H1 (cell line): ENCODE measurements at regions not wholly inside any gene's neighbourhood (a gene's known extent, or its start where the extent isn't known, plus 50 kb on each side); places are given as distances from the start of the nearest gene placed in this dataset.

ENCODE experiments used
- CTCF ChIA-PET: fragments of 300-600 bp; sonication (Branson Sonifier 250); formaldehyde crosslinking; loops from one replicate; lab custom pipeline; 2021; ENCODE audit not compliant: partially characterized antibody; lab: Charles Lee
- POLR2A ChIA-PET: fragments of 300-600 bp; sonication (Branson Sonifier 250); formaldehyde crosslinking; loops from one replicate; lab custom pipeline; 2021; ENCODE audit warnings: inconsistent platforms; ENCODE audit not compliant: partially characterized antibody; lab: Charles Lee
- DNase-seq, 2 experiments: peaks; one replicate each; pipeline versions ENCODE4 v3.0.0 to v3.0.0-alpha.2; 2010 to 2022; ENCODE audit warnings: low spot score in 2 of 2, low read depth in 1 of 2, mixed read lengths in 1 of 2
- FAIRE-seq: peaks from 2 replicates; lab custom pipeline; 2011; peaks lifted over from hg19 to GRCh38; lab: Jason Lieb, UNC
- H2AFZ ChIP-seq: 2 replicates; pipeline ENCODE4 v1.8.1; 2012; ENCODE audit warnings: low read length, inconsistent platforms
- H2AK5ac ChIP-seq: 2 replicates; pipeline ENCODE4 v1.6.1; 2013; ENCODE audit warnings: low read depth, low read length
- H2BK120ac ChIP-seq: replicated peaks from 2 replicates; pipeline ENCODE3; 2013; ENCODE audit warnings: low read depth, low read length, inconsistent platforms
- H2BK12ac ChIP-seq: 2 replicates; pipeline ENCODE4 v1.6.1; 2013; ENCODE audit warnings: low read depth, low read length
- H2BK15ac ChIP-seq: 2 replicates; pipeline ENCODE4 v1.6.1; 2013; ENCODE audit warnings: low read length
- H2BK20ac ChIP-seq: 2 replicates; pipeline ENCODE4 v1.6.1; 2013; ENCODE audit warnings: low read length
- H2BK5ac ChIP-seq: 2 replicates; pipeline ENCODE4 v1.6.1; 2013; ENCODE audit warnings: low read depth, low read length
- H3K14ac ChIP-seq: 2 replicates; pipeline ENCODE4 v1.6.1; 2013; ENCODE audit warnings: inconsistent platforms; ENCODE audit not compliant: insufficient read length
- H3K18ac ChIP-seq: 2 replicates; pipeline ENCODE4 v1.6.1; 2013; ENCODE audit warnings: low read length; ENCODE audit errors: extremely low read depth
- H3K23ac ChIP-seq: 2 replicates; pipeline ENCODE4 v1.6.1; 2013; ENCODE audit warnings: inconsistent platforms; ENCODE audit not compliant: insufficient read length
- H3K23me2 ChIP-seq: 2 replicates; pipeline ENCODE4 v1.6.1; 2013; ENCODE audit warnings: low read depth, low read length
- H3K27ac ChIP-seq: 2 replicates; pipeline ENCODE4 v1.6.1; 2011; ENCODE audit warnings: low read depth, low read length, inconsistent platforms
- H3K27me3 ChIP-seq, 4 experiments: replicated peaks in 1 of 4; 1 replicate in 1 of 4; 2 replicates in 3 of 4; pipeline versions ENCODE4 v1.6.1 to v1.8.1; 2011 to 2013; ENCODE audit warnings: low read length in 3 of 4, mild to moderate bottlenecking in 3 of 4, inconsistent platforms in 2 of 4, mixed read lengths in 2 of 4, moderate library complexity in 1 of 4; ENCODE audit not compliant: control insufficient read depth in 3 of 4, insufficient read depth in 3 of 4; ENCODE audit errors: extremely low read depth in 1 of 4
- H3K36me3 ChIP-seq, 4 experiments: 2 replicates each; pipeline versions ENCODE4 v1.6.1 to v1.8.1; 2011 to 2013; ENCODE audit warnings: mild to moderate bottlenecking in 4 of 4, low read length in 3 of 4, moderate library complexity in 2 of 4, control low read depth in 1 of 4, inconsistent platforms in 1 of 4; ENCODE audit not compliant: insufficient read depth in 4 of 4, control insufficient read depth in 2 of 4
- H3K4ac ChIP-seq: replicated peaks from 2 replicates; pipeline ENCODE3; 2013; ENCODE audit warnings: low read length, low read depth, mixed read lengths, inconsistent platforms; ENCODE audit not compliant: insufficient read length
- H3K4me1 ChIP-seq, 4 experiments: replicated peaks in 1 of 4; 1 replicate in 1 of 4; 2 replicates in 3 of 4; pipeline versions ENCODE4 v1.6.1 to v1.8.1; 2011 to 2013; ENCODE audit warnings: low read length in 3 of 4, inconsistent platforms in 2 of 4, mixed read lengths in 1 of 4; ENCODE audit not compliant: insufficient read depth in 4 of 4, control insufficient read depth in 3 of 4
- H3K4me2 ChIP-seq, 2 experiments: 2 replicates each; pipeline versions ENCODE4 v1.6.1 to v1.8.1; 2011 to 2013; ENCODE audit warnings: low read depth in 2 of 2, low read length in 2 of 2, control low read depth in 1 of 2, inconsistent platforms in 1 of 2, mild to moderate bottlenecking in 1 of 2; ENCODE audit not compliant: insufficient read depth in 1 of 2
- H3K4me3 ChIP-seq, 4 experiments: fragments of 200-600, 300-600 bp in 1 of 4; sonication (generic), shearing (Covaris generic), sonication (Bioruptor Twin) in 1 of 4; 2 replicates each; pipeline versions ENCODE4 v1.5.1 to v1.8.1; 2011 to 2016; ENCODE audit warnings: low read length in 4 of 4, low read depth in 3 of 4, control low read depth in 2 of 4, inconsistent platforms in 2 of 4, mild to moderate bottlenecking in 2 of 4, mixed read lengths in 1 of 4, moderate library complexity in 1 of 4; ENCODE audit not compliant: insufficient read depth in 2 of 4; ENCODE audit errors: extremely low read depth in 1 of 4
- H3K56ac ChIP-seq: replicated peaks from 2 replicates; pipeline ENCODE3; 2013; ENCODE audit warnings: low read depth, mild to moderate bottlenecking, mixed read lengths, low read length, inconsistent platforms; ENCODE audit not compliant: insufficient read length
- H3K79me1 ChIP-seq: 2 replicates; pipeline ENCODE4 v1.6.1; 2013; ENCODE audit warnings: low read depth, low read length, control low read depth
- H3K79me2 ChIP-seq, 2 experiments: 2 replicates each; pipeline versions ENCODE4 v1.6.1 to v1.8.1; 2012 to 2013; ENCODE audit warnings: low read length in 2 of 2, mild to moderate bottlenecking in 2 of 2, inconsistent platforms in 1 of 2; ENCODE audit not compliant: insufficient read depth in 2 of 2, control insufficient read depth in 1 of 2
- H3K9ac ChIP-seq, 4 experiments: replicated peaks in 1 of 4; 1 replicate in 1 of 4; 2 replicates in 3 of 4; pipeline versions ENCODE4 v1.6.1 to v1.8.1; 2011 to 2013; ENCODE audit warnings: low read depth in 3 of 4, low read length in 3 of 4, control low read depth in 2 of 4, mild to moderate bottlenecking in 2 of 4, moderate library complexity in 2 of 4, inconsistent platforms in 1 of 4; ENCODE audit errors: extremely low read depth in 1 of 4
- H3K9me3 ChIP-seq, 2 experiments: 2 replicates each; pipeline versions ENCODE4 v1.6.1 to v1.8.1; 2012 to 2013; ENCODE audit warnings: mild to moderate bottlenecking in 2 of 2, moderate library complexity in 2 of 2, control low read depth in 1 of 2, inconsistent platforms in 1 of 2, low read depth in 1 of 2, low read length in 1 of 2, mixed read lengths in 1 of 2; ENCODE audit not compliant: insufficient read depth in 2 of 2
- H4K20me1 ChIP-seq, 2 experiments: replicated peaks in 1 of 2; 2 replicates each; pipeline versions ENCODE3 to v1.8.1; 2011 to 2013; ENCODE audit warnings: inconsistent platforms in 2 of 2, low read length in 2 of 2, mild to moderate bottlenecking in 1 of 2; ENCODE audit not compliant: insufficient read depth in 2 of 2, control insufficient read depth in 1 of 2
- H4K5ac ChIP-seq: 2 replicates; pipeline ENCODE4 v1.6.1; 2013; ENCODE audit warnings: low read length, low read depth, mixed read lengths, inconsistent platforms; ENCODE audit not compliant: insufficient read length
- H4K8ac ChIP-seq: 2 replicates; pipeline ENCODE4 v1.8.0; 2013; ENCODE audit warnings: mild to moderate bottlenecking, moderate library complexity, low read length, inconsistent platforms; ENCODE audit not compliant: insufficient read depth; ENCODE audit errors: extremely low read depth
- H4K91ac ChIP-seq: replicated peaks from 2 replicates; pipeline ENCODE3; 2013; ENCODE audit warnings: low read length, mixed read lengths, inconsistent platforms; ENCODE audit not compliant: insufficient read length
- TEAD4 ChIP-seq: IDR thresholded peaks from 2 replicates; pipeline ENCODE4 v1.6.1; 2012; ENCODE audit warnings: low read depth, low read length, inconsistent platforms, mixed read lengths
- USF2 ChIP-seq: IDR thresholded peaks from 2 replicates; pipeline ENCODE4 v1.6.1; 2011; ENCODE audit warnings: low read length, improper control_type of control experiment
- WGBS, 2 experiments: shearing (Covaris generic) in 1 of 2; methylation state at CpG; one replicate each; pipeline versions ENCODE4 v1.1.6 to v1.1.7; 2013 to 2015; ENCODE audit warnings: low lambda C conversion rate in 2 of 2, mixed read lengths in 2 of 2, inconsistent platforms in 1 of 2, low coverage in 1 of 2, missing lambda C conversion rate in 1 of 2; ENCODE audit not compliant: insufficient replicate concordance in 2 of 2, insufficient coverage in 1 of 2, insufficient read length in 1 of 2; ENCODE audit errors: extremely low coverage in 1 of 2, missing lambda C conversion rate in 1 of 2; 5-methylcytosine and 5-hydroxymethylcytosine counted together

DNA sequence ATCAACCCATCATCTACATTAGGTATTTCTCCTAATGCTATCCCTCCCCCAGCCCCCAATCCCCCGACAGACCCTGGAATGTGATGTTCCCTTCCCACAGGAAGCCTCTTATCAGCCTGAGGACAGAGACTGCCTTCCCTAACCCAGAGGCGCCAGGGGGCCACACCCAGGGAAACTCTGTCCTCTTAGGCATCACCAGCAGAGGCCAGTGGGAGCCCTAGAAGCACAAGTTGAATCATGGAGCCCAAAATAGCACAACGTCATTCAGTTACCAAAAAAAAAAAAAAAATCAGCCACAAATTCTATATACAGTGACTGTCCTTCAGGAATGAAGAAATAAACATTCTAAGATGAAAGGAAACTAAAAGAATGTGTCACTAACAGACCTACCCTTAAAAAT lies 625.7 kb downstream of the TFAP2A start:
- FAIRE-seq (no peak), DNase-seq (no peak)
- Histone ChIP-seq H3K4me1 (peaks cover 0 to 2% (median 0%) of the 10 kb centered on the region in 4 experiments; a peak in 1 of 7 replicates), H3K27ac (no peak overlapping the region), H3K9ac (no peak overlapping the region), H2AK5ac (no peak overlapping the region), H3K4ac (no peak overlapping the region), H3K4me2 (no peak overlapping the region), H4K20me1 (no peaks in the 10 kb centered on the region), H2BK20ac (no peak overlapping the region), H3K23me2 (no peaks in the 10 kb centered on the region), H3K23ac (no peak overlapping the region), H3K79me1 (no peaks in the 10 kb centered on the region), H3K18ac (no peak overlapping the region), H2BK120ac (no peak overlapping the region), H3K9me3 (no peaks in the 10 kb centered on the region), H3K4me3 (no peak overlapping the region), H4K8ac (no peak overlapping the region), H4K5ac (no peak overlapping the region), H3K79me2 (no peaks in the 10 kb centered on the region), H3K56ac (no peak overlapping the region), H4K91ac (no peak overlapping the region), H3K27me3 (no peaks in the 10 kb centered on the region), H2AFZ (no peak overlapping the region), H2BK5ac (no peak overlapping the region), H2BK15ac (no peak overlapping the region), H3K14ac (no peak overlapping the region), H2BK12ac (no peak overlapping the region), H3K36me3 (no peaks in the 10 kb centered on the region)
- TF ChIP-seq USF2 (no peak), TEAD4 (0 out of 2 replicates have a peak, but pooled peaks have one; percentile 10)
- CTCF ChIA-PET = no interaction called here
- WGBS, 2 experiments = 89% methylated on average over 2 of the region's 3 CpGs; no CpG with 5 or more reads in 1 of the 2 experiments
- POLR2A ChIA-PET = no interaction called here
